DOHH2 (cell line): ENCODE measurements at regions not wholly inside any gene's neighbourhood (a gene's known extent, or its start where the extent isn't known, plus 50 kb on each side); places are given as distances from the start of the nearest gene placed in this dataset.

Experiments used
- H3F3A ChIP-seq: fragments of 200-600 bp; sonication (generic), shearing (Covaris generic); 2 replicates; pipeline ENCODE4 v1.6.0; 2016; ENCODE audit warnings: antibody characterized with exemption, mild to moderate bottlenecking; ENCODE audit not compliant: control insufficient read depth, insufficient read depth
- H3K27ac ChIP-seq: fragments of 200-600 bp; sonication (generic); 2 replicates; pipeline ENCODE4 v1.5.1; 2014; ENCODE audit warnings: low read depth, mild to moderate bottlenecking, low read length, moderate library complexity
- H3K27me3 ChIP-seq: fragments of 200-600 bp; sonication (generic); 2 replicates; pipeline ENCODE4 v1.6.1; 2014; ENCODE audit warnings: mild to moderate bottlenecking, low read length, mixed read lengths; ENCODE audit not compliant: control insufficient read depth
- H3K36me3 ChIP-seq: fragments of 200-600 bp; sonication (generic); 2 replicates; pipeline ENCODE4 v1.6.1; 2014; ENCODE audit warnings: mild to moderate bottlenecking, low read length, moderate library complexity, mixed read lengths; ENCODE audit not compliant: control insufficient read depth
- H3K4me1 ChIP-seq: fragments of 200-600 bp; sonication (generic); 2 replicates; pipeline ENCODE4 v1.6.1; 2014; ENCODE audit warnings: mild to moderate bottlenecking, low read length, mixed read lengths; ENCODE audit not compliant: control insufficient read depth
- H3K4me2 ChIP-seq: fragments of 200-600 bp; sonication (generic); 2 replicates; pipeline ENCODE4 v1.6.0; 2014; ENCODE audit warnings: mild to moderate bottlenecking, low read length, moderate library complexity
- H3K4me3 ChIP-seq: fragments of 200-600 bp; sonication (generic); 2 replicates; pipeline ENCODE4 v1.5.1; 2014; ENCODE audit warnings: mild to moderate bottlenecking, low read length, mixed read lengths
- H3K79me2 ChIP-seq: fragments of 200-600 bp; sonication (generic); 2 replicates; pipeline ENCODE4 v1.6.1; 2014; ENCODE audit warnings: mild to moderate bottlenecking, low read length, mixed read lengths; ENCODE audit not compliant: control insufficient read depth
- H3K9me2 ChIP-seq: fragments of 200-600 bp; sonication (generic); replicated peaks from 2 replicates; pipeline ENCODE4 v1.6.1; 2014; ENCODE audit warnings: mild to moderate bottlenecking, low read length, mixed read lengths; ENCODE audit not compliant: control insufficient read depth
- H3K9me3 ChIP-seq: fragments of 200-600 bp; sonication (generic); 2 replicates; pipeline ENCODE4 v1.6.1; 2014; ENCODE audit warnings: antibody characterized with exemption, low read length, mixed read lengths; ENCODE audit not compliant: control insufficient read depth, insufficient read depth
- H4K20me1 ChIP-seq: fragments of 200-600 bp; sonication (generic); 2 replicates; pipeline ENCODE4 v1.6.0; 2014; ENCODE audit warnings: low read depth, mild to moderate bottlenecking, antibody characterized with exemption, low read length, moderate library complexity; ENCODE audit not compliant: control insufficient read depth, insufficient read depth
- EZH2phosphoT487 ChIP-seq: fragments of 200-600 bp; sonication (generic); IDR thresholded peaks from 2 replicates; pipeline ENCODE4 v1.6.1; 2017; ENCODE audit warnings: borderline replicate concordance, mild to moderate bottlenecking, antibody characterized with exemption, low read length, moderate library complexity, mixed read lengths
- TF ChIP-seq, protein P1 (sequence below): fragments of 200-600 bp; sonication (generic); IDR thresholded peaks from one replicate; pipeline ENCODE4 v1.5.1; 2014; ENCODE audit warnings: antibody characterized with exemption, mild to moderate bottlenecking, low read depth, low read length; ENCODE audit not compliant: poor library complexity, severe bottlenecking

DNA sequence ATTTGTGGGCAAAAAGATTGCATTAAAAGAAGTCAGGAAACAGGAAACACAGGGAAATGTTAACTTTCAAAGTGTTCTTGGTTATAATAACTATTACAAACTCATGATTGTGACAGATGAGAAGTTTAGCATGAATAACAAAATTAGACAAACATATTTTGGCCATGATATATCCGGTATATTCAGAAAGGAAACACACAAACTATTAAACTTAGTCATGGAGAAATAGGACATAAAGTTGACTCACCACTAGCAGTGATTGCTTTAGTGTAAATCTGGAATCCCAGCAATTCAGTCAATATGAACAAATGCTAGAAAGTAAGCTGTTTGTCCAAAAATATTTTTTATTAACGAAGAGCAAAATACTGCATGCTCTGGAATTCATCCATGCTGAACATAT lies 1299.9 kb downstream of the C4orf33 start:
- H3K9me2 ChIP-seq: no peaks in the 10 kb centered on the region
- no peak overlapping the region for H3K4me2 ChIP-seq
- H3K27me3 ChIP-seq: no peaks in the 10 kb centered on the region
- no peak overlapping the region for H3K4me3 ChIP-seq
- TF ChIP-seq EZH2phosphoT487: no peak
- TF ChIP-seq, protein P1, sequence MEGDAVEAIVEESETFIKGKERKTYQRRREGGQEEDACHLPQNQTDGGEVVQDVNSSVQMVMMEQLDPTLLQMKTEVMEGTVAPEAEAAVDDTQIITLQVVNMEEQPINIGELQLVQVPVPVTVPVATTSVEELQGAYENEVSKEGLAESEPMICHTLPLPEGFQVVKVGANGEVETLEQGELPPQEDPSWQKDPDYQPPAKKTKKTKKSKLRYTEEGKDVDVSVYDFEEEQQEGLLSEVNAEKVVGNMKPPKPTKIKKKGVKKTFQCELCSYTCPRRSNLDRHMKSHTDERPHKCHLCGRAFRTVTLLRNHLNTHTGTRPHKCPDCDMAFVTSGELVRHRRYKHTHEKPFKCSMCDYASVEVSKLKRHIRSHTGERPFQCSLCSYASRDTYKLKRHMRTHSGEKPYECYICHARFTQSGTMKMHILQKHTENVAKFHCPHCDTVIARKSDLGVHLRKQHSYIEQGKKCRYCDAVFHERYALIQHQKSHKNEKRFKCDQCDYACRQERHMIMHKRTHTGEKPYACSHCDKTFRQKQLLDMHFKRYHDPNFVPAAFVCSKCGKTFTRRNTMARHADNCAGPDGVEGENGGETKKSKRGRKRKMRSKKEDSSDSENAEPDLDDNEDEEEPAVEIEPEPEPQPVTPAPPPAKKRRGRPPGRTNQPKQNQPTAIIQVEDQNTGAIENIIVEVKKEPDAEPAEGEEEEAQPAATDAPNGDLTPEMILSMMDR: no peak
- no peak overlapping the region for H3K27ac ChIP-seq
- H3F3A ChIP-seq: no peaks in the 10 kb centered on the region
- H3K9me3 ChIP-seq: no peaks in the 10 kb centered on the region
- no peaks in the 10 kb centered on the region for H4K20me1 ChIP-seq
- no peaks in the 10 kb centered on the region for H3K4me1 ChIP-seq
- H3K36me3 ChIP-seq: no peaks in the 10 kb centered on the region
- H3K79me2 ChIP-seq: no peaks in the 10 kb centered on the region

DNA sequence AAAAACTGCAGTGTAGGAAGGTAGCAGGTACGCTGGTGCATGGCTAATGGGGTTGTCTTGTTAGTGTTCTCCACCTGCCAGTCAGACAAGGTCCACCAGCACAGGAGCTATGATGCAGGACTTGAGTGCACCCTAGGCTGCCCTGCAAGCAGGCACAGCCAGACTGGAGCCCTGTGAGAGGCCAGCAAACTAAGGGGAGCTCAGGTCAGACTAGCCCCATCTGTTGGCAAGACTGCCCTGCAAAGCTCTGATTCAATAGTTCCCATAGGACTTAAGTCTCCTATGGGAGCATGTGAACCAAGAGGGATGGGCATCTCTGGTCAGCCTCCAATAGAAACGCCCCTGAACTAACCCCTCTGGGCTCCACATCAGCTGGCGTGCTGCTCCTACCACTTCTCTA lies 1307.3 kb downstream of the C4orf33 start:
- no peaks in the 10 kb centered on the region for H3K27me3 ChIP-seq
- H3K36me3 ChIP-seq: no peaks in the 10 kb centered on the region
- H3F3A ChIP-seq: no peaks in the 10 kb centered on the region
- no peak for TF ChIP-seq EZH2phosphoT487
- TF ChIP-seq, protein P1: no peak
- H3K79me2 ChIP-seq: no peaks in the 10 kb centered on the region
- H4K20me1 ChIP-seq: no peaks in the 10 kb centered on the region
- no peaks in the 10 kb centered on the region for H3K9me2 ChIP-seq
- no peak overlapping the region for H3K4me3 ChIP-seq
- H3K9me3 ChIP-seq: no peaks in the 10 kb centered on the region
- no peaks in the 10 kb centered on the region for H3K4me1 ChIP-seq
- H3K27ac ChIP-seq: no peak overlapping the region
- H3K4me2 ChIP-seq: no peak overlapping the region

DNA sequence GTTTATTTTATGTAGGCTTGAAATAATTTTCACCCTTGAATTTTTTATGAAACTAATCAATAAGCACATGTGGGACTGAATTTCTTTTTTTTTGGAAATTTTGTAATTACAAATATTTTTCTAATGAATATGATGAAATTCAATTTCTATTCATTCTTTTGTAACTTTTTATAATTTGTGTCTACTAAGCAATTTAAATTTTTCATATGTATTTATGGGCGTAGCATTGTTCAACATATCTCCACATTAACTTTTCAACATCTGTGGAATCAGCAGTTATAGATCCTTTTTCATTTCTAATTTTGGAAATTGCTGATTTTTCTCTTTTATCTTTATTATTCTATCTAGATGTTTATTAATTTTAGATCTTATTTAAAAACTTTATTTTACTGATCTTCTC lies 1320.3 kb downstream of the C4orf33 start:
- Histone ChIP-seq H3K79me2 (no peaks in the 10 kb centered on the region), H3F3A (no peaks in the 10 kb centered on the region), H3K9me3 (no peaks in the 10 kb centered on the region), H3K27ac (no peak overlapping the region), H3K4me1 (no peaks in the 10 kb centered on the region), H4K20me1 (no peaks in the 10 kb centered on the region), H3K4me3 (no peak overlapping the region), H3K27me3 (no peaks in the 10 kb centered on the region), H3K9me2 (no peaks in the 10 kb centered on the region), H3K36me3 (no peaks in the 10 kb centered on the region), H3K4me2 (no peak overlapping the region)
- TF ChIP-seq, protein P1: no peak
- TF ChIP-seq EZH2phosphoT487: no peak
